ENCODE measurements at regions not wholly inside any gene's neighbourhood (a gene's known extent, or its start where the extent isn't known, plus 50 kb on each side); places are given as distances from the start of the nearest gene placed in this dataset.
"Not testable (repeated sequence)": the region's sequence is repeated elsewhere in the genome, so short reads cannot be mapped to it uniquely, and the experiment has no call there.

GRCh38 chr11:129645943-129646342 is 169.7 kb upstream of the TMEM45B start:
- TF ChIP-seq EZH2 (IDR thresholded peaks at IDR 0.05; ENCODE audit: low read depth) (no peak), CTCF (conservative IDR thresholded peaks at IDR 0.05) (no peak)
- H3K4me1 ChIP-seq (replicated peaks; ENCODE audit: insufficient read depth), result peaks cover 45% of the 10 kb centered on the region
- peaks cover 34% of the 10 kb centered on the region for H3F3A ChIP-seq (ENCODE audit: insufficient read depth, low read depth)
- CTCF ChIA-PET, result no interaction called here
- no peak overlapping the region for H3K27ac ChIP-seq
- no peak overlapping the region for H3K4me2 ChIP-seq
- H3K9me2 ChIP-seq (ENCODE audit: insufficient read depth), result no peaks in the 10 kb centered on the region
- intact Hi-C loops (cut with micrococcal nuclease; ENCODE audit: unreplicated experiment), result no loop called here
- H3K36me3 ChIP-seq (ENCODE audit: low read depth), result no peaks in the 10 kb centered on the region
- no peaks in the 10 kb centered on the region for H3K79me2 ChIP-seq (ENCODE audit: low read depth)
- peaks cover 3% of the 10 kb centered on the region; the same call in 1 of the 2 replicates for H3K9me3 ChIP-seq (ENCODE audit: insufficient read depth, low read depth)
- H4K20me1 ChIP-seq (ENCODE audit: insufficient read depth), result no peaks in the 10 kb centered on the region
- H2AFZ ChIP-seq, result no peak overlapping the region
- DNase-seq, result no peak
- POLR2A ChIA-PET (ENCODE audit: unreplicated experiment), result no interaction called here
- H3K27me3 ChIP-seq (ENCODE audit: insufficient read depth, low read depth), result no peaks in the 10 kb centered on the region
- no peak overlapping the region for H3K4me3 ChIP-seq
- no TSS peak for BruUV-seq (replicated peaks)

GRCh38 chr11:129650044-129650443 is 165.6 kb upstream of the TMEM45B start:
- H3K4me3 ChIP-seq; H3K79me2 ChIP-seq (ENCODE audit: low read depth); H3F3A ChIP-seq (ENCODE audit: insufficient read depth, low read depth); H3K9me3 ChIP-seq (ENCODE audit: insufficient read depth, low read depth); H3K27ac ChIP-seq; DNase-seq; BruUV-seq (replicated peaks); H3K9me2 ChIP-seq (ENCODE audit: insufficient read depth); POLR2A ChIA-PET (ENCODE audit: unreplicated experiment); H3K4me2 ChIP-seq; intact Hi-C loops (cut with micrococcal nuclease; ENCODE audit: unreplicated experiment); H3K36me3 ChIP-seq (ENCODE audit: low read depth); H2AFZ ChIP-seq; CTCF ChIA-PET; H3K27me3 ChIP-seq (ENCODE audit: insufficient read depth, low read depth); H4K20me1 ChIP-seq (ENCODE audit: insufficient read depth): not testable (repeated sequence)
- peaks cover 19% of the 10 kb centered on the region for H3K4me1 ChIP-seq (replicated peaks; ENCODE audit: insufficient read depth)

GRCh38 chr11:129652835-129653234 is 162.8 kb upstream of the TMEM45B start:
- Histone ChIP-seq H3K4me1 (replicated peaks; ENCODE audit: insufficient read depth) (peaks cover 12% of the 10 kb centered on the region; the same call in 1 of the 2 replicates), H3K27ac (no peak overlapping the region), H4K20me1 (ENCODE audit: insufficient read depth) (no peaks in the 10 kb centered on the region), H3K27me3 (ENCODE audit: insufficient read depth, low read depth) (no peaks in the 10 kb centered on the region), H3K4me2 (no peak overlapping the region), H3K9me3 (ENCODE audit: insufficient read depth, low read depth) (peaks cover 9% of the 10 kb centered on the region; the same call in 1 of the 2 replicates), H3K36me3 (ENCODE audit: low read depth) (no peaks in the 10 kb centered on the region), H3K4me3 (no peak overlapping the region), H3K79me2 (ENCODE audit: low read depth) (no peaks in the 10 kb centered on the region), H3K9me2 (ENCODE audit: insufficient read depth) (peaks cover 4% of the 10 kb centered on the region; the same call in 1 of the 2 replicates), H3F3A (ENCODE audit: insufficient read depth, low read depth) (no peaks in the 10 kb centered on the region), H2AFZ (no peak overlapping the region)
- DNase-seq, result peak in 1 of 2 experiments; percentile 82
- TF ChIP-seq CTCF (conservative IDR thresholded peaks at IDR 0.05), result no peak
- TF ChIP-seq EZH2 (IDR thresholded peaks at IDR 0.05; ENCODE audit: low read depth), result no peak
- no TSS peak for BruUV-seq (replicated peaks)
- POLR2A ChIA-PET (ENCODE audit: unreplicated experiment), result no interaction called here
- CTCF ChIA-PET, result no interaction called here
- intact Hi-C loops (cut with micrococcal nuclease; ENCODE audit: unreplicated experiment), result no loop called here

GRCh38 chr11:129655247-129655832 is 160.3 kb upstream of the TMEM45B start:
- H3K27ac ChIP-seq, result no peak overlapping the region
- no peaks in the 10 kb centered on the region for H4K20me1 ChIP-seq (ENCODE audit: insufficient read depth)
- H3K4me3 ChIP-seq, result no peak overlapping the region
- TF ChIP-seq CTCF (conservative IDR thresholded peaks at IDR 0.05) (no peak), EZH2 (IDR thresholded peaks at IDR 0.05; ENCODE audit: low read depth) (no peak)
- no peaks in the 10 kb centered on the region for H3K36me3 ChIP-seq (ENCODE audit: low read depth)
- peaks cover 4% of the 10 kb centered on the region; the same call in 1 of the 2 replicates for H3K9me2 ChIP-seq (ENCODE audit: insufficient read depth)
- no TSS peak for BruUV-seq (replicated peaks)
- no peaks in the 10 kb centered on the region for H3K79me2 ChIP-seq (ENCODE audit: low read depth)
- no peak overlapping the region for H3K4me2 ChIP-seq
- H3K4me1 ChIP-seq (replicated peaks; ENCODE audit: insufficient read depth), result peaks cover 12% of the 10 kb centered on the region; the same call in 1 of the 2 replicates
- H3K9me3 ChIP-seq (ENCODE audit: insufficient read depth, low read depth), result peaks cover 9% of the 10 kb centered on the region; the same call in 1 of the 2 replicates
- H3F3A ChIP-seq (ENCODE audit: insufficient read depth, low read depth), result no peaks in the 10 kb centered on the region
- no peak for DNase-seq
- POLR2A ChIA-PET (ENCODE audit: unreplicated experiment), result no interaction called here
- CTCF ChIA-PET, result no interaction called here
- H2AFZ ChIP-seq, result no peak overlapping the region
- intact Hi-C loops (cut with micrococcal nuclease; ENCODE audit: unreplicated experiment), result no loop called here
- H3K27me3 ChIP-seq (ENCODE audit: insufficient read depth, low read depth), result no peaks in the 10 kb centered on the region
